ENCODE measurements at regions not wholly inside any gene's neighbourhood (a gene's known extent, or its start where the extent isn't known, plus 50 kb on each side); places are given as distances from the start of the nearest gene placed in this dataset.

GRCh38 chr2:5908071-5908470, 215.9 kb downstream of the SOX11 start:
- 69% methylated on average over 2 of the region's 2 CpGs for WGBS (ENCODE audit: insufficient coverage, low coverage, low lambda C conversion rate, missing lambda C conversion rate)
- TF ChIP-seq CTCF (IDR thresholded peaks at IDR 0.05) = no peak
- no peak for TF ChIP-seq POLR2A (IDR thresholded peaks at IDR 0.05)
- Histone ChIP-seq H3K27ac (no peak overlapping the region), H3K4me1 (no peaks in the 10 kb centered on the region), H3K36me3 (no peaks in the 10 kb centered on the region), H3K4me3 (no peak overlapping the region), H3K27me3 (no peaks in the 10 kb centered on the region), H3K9me3 (no peaks in the 10 kb centered on the region)
- intact Hi-C loops (cut with DNase I) = no loop called here
- DNase-seq (no peak), ATAC-seq (no peak)

- ATAC-seq = no peak
- no peak overlapping the region for H3K4me3 ChIP-seq
- 35% methylated on average over 3 of the region's 3 CpGs for WGBS (ENCODE audit: insufficient coverage, low coverage, low lambda C conversion rate, missing lambda C conversion rate)
- no peaks in the 10 kb centered on the region for H3K36me3 ChIP-seq
- H3K27me3 ChIP-seq = no peaks in the 10 kb centered on the region
- no peaks in the 10 kb centered on the region for H3K4me1 ChIP-seq
- H3K9me3 ChIP-seq = no peaks in the 10 kb centered on the region
- no peak overlapping the region for H3K27ac ChIP-seq
- intact Hi-C loops (cut with DNase I) = no loop called here
- DNase-seq = no peak
- no peak for TF ChIP-seq POLR2A (IDR thresholded peaks at IDR 0.05)
- no peak for TF ChIP-seq CTCF (IDR thresholded peaks at IDR 0.05)
Observed at GRCh38 chr2:5911718-5912117, 219.5 kb downstream of the SOX11 start.

- TF ChIP-seq CTCF (IDR thresholded peaks at IDR 0.05) (no peak), POLR2A (IDR thresholded peaks at IDR 0.05) (no peak)
- DNase-seq (no peak), ATAC-seq (no peak)
- no peaks in the 10 kb centered on the region for H3K36me3 ChIP-seq
- H3K4me3 ChIP-seq = no peak overlapping the region
- H3K27ac ChIP-seq = no peak overlapping the region
- no peaks in the 10 kb centered on the region for H3K9me3 ChIP-seq
- no peaks in the 10 kb centered on the region for H3K27me3 ChIP-seq
- 38% methylated on average over 9 of the region's 9 CpGs for WGBS (ENCODE audit: insufficient coverage, low coverage, low lambda C conversion rate, missing lambda C conversion rate)
- intact Hi-C loops (cut with DNase I) = no loop called here
- no peaks in the 10 kb centered on the region for H3K4me1 ChIP-seq
Observed at GRCh38 chr2:5913711-5914395, 221.7 kb downstream of the SOX11 start.

- no peaks in the 10 kb centered on the region for H3K4me1 ChIP-seq
Observed at GRCh38 chr2:5914811-5915611, 222.8 kb downstream of the SOX11 start.

More at GRCh38 chr2:5914811-5915611, 222.8 kb downstream of the SOX11 start:
- no peaks in the 10 kb centered on the region for H3K36me3 ChIP-seq
- WGBS (ENCODE audit: insufficient coverage, low coverage, low lambda C conversion rate, missing lambda C conversion rate) = 29% methylated on average over 5 of the region's 7 CpGs
- H3K27me3 ChIP-seq = no peaks in the 10 kb centered on the region
- intact Hi-C loops (cut with DNase I) = no loop called here
- H3K27ac ChIP-seq = no peak overlapping the region
- no peak for ATAC-seq
- H3K9me3 ChIP-seq = no peaks in the 10 kb centered on the region
- no peak overlapping the region for H3K4me3 ChIP-seq
- no peak for TF ChIP-seq CTCF (IDR thresholded peaks at IDR 0.05)
- TF ChIP-seq POLR2A (IDR thresholded peaks at IDR 0.05) = no peak
- DNase-seq = no peak

Measured in right lobe of liver (tissue), 6 donors.